ENCODE measurements at regions not wholly inside any gene's neighbourhood (a gene's known extent, or its start where the extent isn't known, plus 50 kb on each side); places are given as distances from the start of the nearest gene placed in this dataset.

DNA sequence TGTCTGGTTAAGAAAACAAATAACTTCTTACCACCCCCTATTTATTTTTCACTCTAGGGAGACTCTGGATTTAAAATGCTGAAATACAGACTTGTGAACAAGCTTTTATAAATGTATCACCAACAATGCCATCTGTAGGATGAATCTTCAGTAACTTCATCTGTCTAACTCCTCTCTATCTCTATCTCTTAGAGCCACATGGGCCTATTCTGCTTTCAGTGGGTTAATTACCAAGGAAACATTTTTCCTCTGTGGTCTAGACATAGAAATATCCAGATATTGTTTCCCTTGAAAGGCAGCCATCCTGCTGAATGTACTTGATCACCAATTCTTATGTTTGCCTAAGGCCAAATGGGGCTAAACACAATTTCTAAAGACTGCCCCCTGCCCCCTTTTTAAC is 167.6 kb upstream of the COL8A1 start:
- Histone ChIP-seq H3K4me3 (ENCODE audit: low read length in 2 of 2) (no peak overlapping the region), H3K27me3 (ENCODE audit: control insufficient read depth in 1 of 2, insufficient read depth in 2 of 2, low read length in 1 of 2) (no peaks in the 10 kb centered on the region), H3K9me3 (ENCODE audit: control insufficient read depth, low read length) (no peaks in the 10 kb centered on the region), H3K36me3 (ENCODE audit: control insufficient read depth in 1 of 2, insufficient read depth in 2 of 2, low read length in 1 of 2) (no peaks in the 10 kb centered on the region), H3K4me1 (ENCODE audit: control insufficient read depth in 1 of 2, insufficient read depth in 2 of 2, low read length in 2 of 2) (peaks cover 0 to 7% of the 10 kb centered on the region in 2 donors), H3K27ac (ENCODE audit: low read depth in 1 of 2, low read length in 2 of 2) (no peak overlapping the region)
- ATAC-seq (ENCODE audit: low FRiP score), result no peak
- DNase-seq, result no peak
- intact Hi-C loops (cut with DNase I), result no loop called here

DNA sequence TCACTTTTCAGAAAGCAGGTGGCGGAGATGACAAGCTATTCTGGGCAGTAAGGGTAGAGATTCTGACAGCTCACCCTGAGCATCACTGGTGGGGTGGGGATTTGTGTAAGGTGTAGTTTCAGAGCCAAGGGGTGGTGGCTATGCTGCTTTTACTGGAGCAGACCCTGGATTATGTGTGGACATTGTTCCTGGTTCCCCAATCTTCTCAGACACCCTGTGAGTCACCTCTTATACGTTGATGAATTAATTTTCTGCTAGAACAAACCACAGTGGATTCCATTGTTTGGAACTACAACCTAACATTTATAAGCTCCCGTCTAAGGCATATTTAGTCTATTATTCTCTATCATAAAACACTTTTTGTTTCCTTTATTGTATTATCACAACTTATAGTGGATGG is 169.5 kb upstream of the COL8A1 start:
- Histone ChIP-seq H3K4me1 (ENCODE audit: control insufficient read depth in 1 of 2, insufficient read depth in 2 of 2, low read length in 2 of 2) (peaks cover 0 to 7% of the 10 kb centered on the region in 2 donors), H3K27me3 (ENCODE audit: control insufficient read depth in 1 of 2, insufficient read depth in 2 of 2, low read length in 1 of 2) (no peaks in the 10 kb centered on the region), H3K27ac (ENCODE audit: low read depth in 1 of 2, low read length in 2 of 2) (peak overlapping the region in 1 of 2 donors; percentile 36), H3K36me3 (ENCODE audit: control insufficient read depth in 1 of 2, insufficient read depth in 2 of 2, low read length in 1 of 2) (no peaks in the 10 kb centered on the region), H3K9me3 (ENCODE audit: control insufficient read depth, low read length) (no peaks in the 10 kb centered on the region), H3K4me3 (ENCODE audit: low read length in 2 of 2) (no peak overlapping the region)
- DNase-seq, result no peak
- 80 to 84% methylated on average over 3 of the region's 3 CpGs for WGBS, 2 donors
- ATAC-seq (ENCODE audit: low FRiP score), result no peak
- intact Hi-C loops (cut with DNase I), result loop anchor here in 1 of 2 donors (5.0 kb wide), 1 partner anchor 42 kb away; no protein-coding TSS in a partner anchor

DNA sequence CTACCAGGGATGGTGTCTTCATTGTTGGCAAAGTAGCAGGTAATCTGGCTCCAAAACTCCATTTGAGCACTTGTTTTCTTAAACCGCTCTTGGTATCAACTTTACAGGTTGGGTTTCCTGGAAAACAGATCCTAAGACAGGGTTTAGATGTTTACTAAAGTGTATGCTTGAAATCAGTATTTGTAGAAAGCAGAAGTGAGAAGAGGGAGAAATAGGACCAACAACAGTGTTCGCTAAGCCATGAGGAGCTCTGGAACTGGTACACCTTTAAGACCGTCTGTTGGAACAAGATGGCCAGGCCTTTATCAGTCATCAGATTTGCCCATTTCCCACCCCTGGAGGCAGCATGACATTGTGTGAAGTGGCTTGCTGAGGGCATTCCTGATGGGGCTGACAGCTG is 171.0 kb upstream of the COL8A1 start:
- no peak for DNase-seq
- H3K4me1 ChIP-seq (ENCODE audit: control insufficient read depth in 1 of 2, insufficient read depth in 2 of 2, low read length in 2 of 2), result peaks cover 0 to 3% of the 10 kb centered on the region in 2 donors
- no peak for ATAC-seq (ENCODE audit: low FRiP score)
- WGBS, 2 donors, result 98 to 99% methylated on average over 3 of the region's 3 CpGs
- no peaks in the 10 kb centered on the region for H3K36me3 ChIP-seq (ENCODE audit: control insufficient read depth in 1 of 2, insufficient read depth in 2 of 2, low read length in 1 of 2)
- no peak overlapping the region for H3K4me3 ChIP-seq (ENCODE audit: low read length in 2 of 2)
- H3K9me3 ChIP-seq (ENCODE audit: control insufficient read depth, low read length), result no peaks in the 10 kb centered on the region
- intact Hi-C loops (cut with DNase I), result loop anchor here in 1 of 2 donors (5.0 kb wide), 1 partner anchor 40 kb away; no protein-coding TSS in a partner anchor
- no peaks in the 10 kb centered on the region for H3K27me3 ChIP-seq (ENCODE audit: control insufficient read depth in 1 of 2, insufficient read depth in 2 of 2, low read length in 1 of 2)
- no peak overlapping the region for H3K27ac ChIP-seq (ENCODE audit: low read depth in 1 of 2, low read length in 2 of 2)

DNA sequence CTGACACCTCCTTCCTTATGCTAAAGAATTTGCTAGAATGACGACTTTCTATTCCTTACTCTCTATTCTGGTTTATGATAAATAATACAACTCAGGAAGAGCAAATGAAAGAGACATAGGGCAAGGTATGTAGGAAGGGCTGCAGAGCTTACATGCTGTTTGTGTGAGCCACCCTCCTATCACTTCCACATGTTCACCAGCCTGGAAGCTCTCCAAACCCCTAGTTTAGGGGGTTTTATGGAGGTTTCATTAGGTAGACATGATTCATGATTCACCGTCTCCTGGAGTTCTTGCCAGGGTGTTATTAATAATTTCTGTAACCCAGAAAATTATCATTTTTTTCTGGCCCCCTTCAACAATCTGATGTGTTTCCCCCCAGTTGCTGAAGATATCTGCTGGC is 172.1 kb upstream of the COL8A1 start:
- Histone ChIP-seq H3K9me3 (ENCODE audit: control insufficient read depth, low read length) (no peaks in the 10 kb centered on the region), H3K4me3 (ENCODE audit: low read length in 2 of 2) (no peak overlapping the region), H3K4me1 (ENCODE audit: control insufficient read depth in 1 of 2, insufficient read depth in 2 of 2, low read length in 2 of 2) (no peaks in the 10 kb centered on the region), H3K36me3 (ENCODE audit: control insufficient read depth in 1 of 2, insufficient read depth in 2 of 2, low read length in 1 of 2) (no peaks in the 10 kb centered on the region), H3K27ac (ENCODE audit: low read depth in 1 of 2, low read length in 2 of 2) (no peak overlapping the region), H3K27me3 (ENCODE audit: control insufficient read depth in 1 of 2, insufficient read depth in 2 of 2, low read length in 1 of 2) (no peaks in the 10 kb centered on the region)
- intact Hi-C loops (cut with DNase I), result loop anchor here in 1 of 2 donors (5.0 kb wide), 1 partner anchor 39 kb away; no protein-coding TSS in a partner anchor
- ATAC-seq (ENCODE audit: low FRiP score), result no peak
- DNase-seq, result no peak
- WGBS, 2 donors, result 83 to 90% methylated on average over 2 of the region's 2 CpGs

DNA sequence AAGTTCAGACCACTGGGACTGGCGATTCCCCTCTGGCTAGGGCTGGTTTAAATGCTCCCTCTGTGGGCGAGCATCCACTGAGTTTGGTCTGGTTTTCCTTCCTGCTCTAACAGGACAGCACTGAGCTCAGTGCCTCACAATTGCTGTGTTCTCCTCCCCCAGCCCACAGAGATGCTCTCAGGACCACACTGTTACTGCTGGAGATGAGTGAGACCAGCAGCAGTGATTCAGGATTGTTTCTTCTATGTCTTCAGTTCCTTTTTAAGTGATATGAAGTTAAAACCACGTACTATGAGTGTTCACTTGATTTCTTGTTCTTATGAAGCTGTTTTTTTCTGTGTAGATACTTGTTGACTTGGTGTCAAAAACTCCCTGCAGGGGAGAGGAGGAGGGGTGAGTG is 180.4 kb upstream of the COL8A1 start:
- 87 to 90% methylated on average over 3 of the region's 3 CpGs for WGBS, 2 donors
- Histone ChIP-seq H3K9me3 (ENCODE audit: control insufficient read depth, low read length) (no peaks in the 10 kb centered on the region), H3K4me1 (ENCODE audit: control insufficient read depth in 1 of 2, insufficient read depth in 2 of 2, low read length in 2 of 2) (no peaks in the 10 kb centered on the region), H3K27me3 (ENCODE audit: control insufficient read depth in 1 of 2, insufficient read depth in 2 of 2, low read length in 1 of 2) (no peaks in the 10 kb centered on the region), H3K27ac (ENCODE audit: low read depth in 1 of 2, low read length in 2 of 2) (no peak overlapping the region), H3K4me3 (ENCODE audit: low read length in 2 of 2) (no peak overlapping the region), H3K36me3 (ENCODE audit: control insufficient read depth in 1 of 2, insufficient read depth in 2 of 2, low read length in 1 of 2) (no peaks in the 10 kb centered on the region)
- intact Hi-C loops (cut with DNase I), result no loop called here
- ATAC-seq (ENCODE audit: low FRiP score) (no peak), DNase-seq (no peak)

DNA sequence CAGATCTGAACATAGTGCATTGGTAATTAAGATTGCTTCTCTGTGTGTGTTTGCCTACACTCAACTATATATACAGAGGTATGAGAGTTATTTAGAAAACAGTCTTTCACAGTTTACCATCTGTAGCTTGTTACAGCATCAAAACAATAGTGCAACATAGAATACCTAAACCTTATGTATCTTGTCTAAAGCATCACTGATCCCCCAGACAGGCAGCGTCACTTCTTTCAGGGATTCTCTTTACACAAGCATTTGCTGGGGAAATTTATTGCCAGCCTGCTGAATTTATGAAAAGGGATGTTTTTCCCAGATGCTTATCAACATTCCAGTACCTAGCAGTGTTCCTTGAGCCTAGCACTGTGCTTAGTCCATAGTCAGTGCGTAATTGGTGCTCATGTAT is 195.8 kb upstream of the COL8A1 start:
- WGBS, 2 donors, result 99 to 100% methylated on average over 2 of the region's 2 CpGs
- peaks cover 2% of the 10 kb centered on the region for H3K9me3 ChIP-seq (ENCODE audit: control insufficient read depth, low read length)
- no peak overlapping the region for H3K27ac ChIP-seq (ENCODE audit: low read depth in 1 of 2, low read length in 2 of 2)
- no peaks in the 10 kb centered on the region for H3K4me1 ChIP-seq (ENCODE audit: control insufficient read depth in 1 of 2, insufficient read depth in 2 of 2, low read length in 2 of 2)
- no peak for DNase-seq
- intact Hi-C loops (cut with DNase I), result no loop called here
- no peaks in the 10 kb centered on the region for H3K36me3 ChIP-seq (ENCODE audit: control insufficient read depth in 1 of 2, insufficient read depth in 2 of 2, low read length in 1 of 2)
- no peak overlapping the region for H3K4me3 ChIP-seq (ENCODE audit: low read length in 2 of 2)
- no peaks in the 10 kb centered on the region for H3K27me3 ChIP-seq (ENCODE audit: control insufficient read depth in 1 of 2, insufficient read depth in 2 of 2, low read length in 1 of 2)
- ATAC-seq (ENCODE audit: low FRiP score), result no peak

DNA sequence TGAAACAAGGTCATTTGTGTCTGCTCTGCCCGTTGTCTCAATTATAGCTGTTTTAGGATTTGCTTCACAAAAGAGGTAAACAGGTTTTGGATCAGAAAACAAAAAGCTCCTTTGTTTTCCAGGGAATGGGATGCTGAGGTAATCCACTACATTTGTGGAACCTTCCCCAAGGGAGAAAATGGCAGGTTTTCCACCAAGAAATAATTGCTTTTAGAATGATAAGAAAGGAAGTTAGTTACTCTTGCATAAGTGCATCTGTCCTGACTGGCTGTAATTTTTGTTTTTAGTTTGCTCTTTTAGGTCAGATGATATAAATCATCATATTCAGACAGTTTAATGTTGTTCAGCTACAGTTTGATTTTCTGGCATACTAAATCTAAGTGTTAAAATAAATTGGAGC is 198.5 kb upstream of the COL8A1 start:
- no peak for ATAC-seq (ENCODE audit: low FRiP score)
- intact Hi-C loops (cut with DNase I), result no loop called here
- WGBS, 2 donors, result 47 to 48% methylated on average over 1 of the region's 1 CpG

DNA sequence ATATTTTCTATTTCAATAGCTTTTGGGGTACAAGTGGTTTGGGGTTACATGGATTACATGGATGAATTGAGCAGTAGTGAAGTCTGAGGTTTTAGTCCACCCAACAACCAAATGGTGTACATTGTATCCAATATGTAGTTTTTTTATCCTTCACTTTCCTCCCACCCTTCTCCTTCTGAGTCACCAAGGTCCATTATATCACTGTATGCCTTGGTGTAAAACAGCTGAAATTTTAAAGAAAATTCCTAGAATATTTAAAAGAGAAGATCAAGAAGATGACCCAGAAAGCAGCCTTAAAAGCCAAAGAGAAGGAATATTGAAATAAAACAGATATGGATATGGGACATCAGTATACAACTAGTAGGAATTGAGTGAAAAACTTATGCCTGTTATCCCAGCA is 204.2 kb upstream of the COL8A1 start:
- H3K4me3 ChIP-seq (ENCODE audit: low read length in 2 of 2), result no peak overlapping the region

More for the DNA sequence above, 198.5 kb upstream of the COL8A1 start:
- H3K9me3 ChIP-seq (ENCODE audit: control insufficient read depth, low read length), result peaks cover 1% of the 10 kb centered on the region
- no peak overlapping the region for H3K4me3 ChIP-seq (ENCODE audit: low read length in 2 of 2)
- H3K27me3 ChIP-seq (ENCODE audit: control insufficient read depth in 1 of 2, insufficient read depth in 2 of 2, low read length in 1 of 2), result no peaks in the 10 kb centered on the region
- H3K27ac ChIP-seq (ENCODE audit: low read depth in 1 of 2, low read length in 2 of 2), result no peak overlapping the region
- no peak for DNase-seq
- no peaks in the 10 kb centered on the region for H3K4me1 ChIP-seq (ENCODE audit: control insufficient read depth in 1 of 2, insufficient read depth in 2 of 2, low read length in 2 of 2)
- no peaks in the 10 kb centered on the region for H3K36me3 ChIP-seq (ENCODE audit: control insufficient read depth in 1 of 2, insufficient read depth in 2 of 2, low read length in 1 of 2)

DNA sequence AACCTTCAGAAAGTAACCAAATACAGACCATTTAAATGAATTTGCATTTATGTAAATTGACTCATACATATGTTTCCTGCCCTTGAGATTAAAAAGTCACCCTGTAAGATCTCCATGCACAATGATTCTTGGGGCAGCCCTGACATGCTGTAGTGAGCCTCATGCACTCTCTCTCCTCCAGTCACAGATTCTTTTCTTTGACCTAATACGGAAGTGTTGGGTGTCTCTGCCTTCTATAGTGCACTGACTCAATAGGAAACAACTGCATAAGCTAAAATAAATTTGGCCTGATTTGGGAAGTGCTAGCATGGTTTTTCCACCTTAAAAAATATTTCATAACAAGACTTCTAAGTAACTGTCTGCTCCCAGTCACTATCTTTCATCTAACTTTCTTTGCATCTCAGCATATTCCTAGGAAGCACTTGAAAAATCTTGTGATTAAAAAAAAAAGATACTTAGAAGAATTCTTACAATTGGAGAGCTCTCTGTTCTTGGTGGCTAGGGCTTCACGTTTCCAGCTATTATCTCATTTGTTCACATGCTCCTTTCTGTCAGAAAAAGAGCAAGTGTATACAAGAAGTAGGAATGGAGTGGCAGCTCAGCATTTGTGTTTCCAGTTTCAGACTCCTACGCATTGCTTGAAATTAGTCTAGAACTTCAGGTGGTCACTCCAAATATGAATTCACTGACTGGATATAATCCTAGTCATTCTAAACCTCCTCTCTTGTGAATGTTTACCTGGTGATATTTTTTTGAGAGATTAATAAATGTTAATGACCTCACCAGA is 207.9 kb upstream of the COL8A1 start:
- Histone ChIP-seq H3K27ac (ENCODE audit: low read depth in 1 of 2, low read length in 2 of 2) (peak overlapping the region in 1 of 2 donors; percentile 67), H3K9me3 (ENCODE audit: control insufficient read depth, low read length) (no peaks in the 10 kb centered on the region), H3K36me3 (ENCODE audit: control insufficient read depth in 1 of 2, insufficient read depth in 2 of 2, low read length in 1 of 2) (no peaks in the 10 kb centered on the region), H3K4me3 (ENCODE audit: low read length in 2 of 2) (no peak overlapping the region), H3K27me3 (ENCODE audit: control insufficient read depth in 1 of 2, insufficient read depth in 2 of 2, low read length in 1 of 2) (no peaks in the 10 kb centered on the region), H3K4me1 (ENCODE audit: control insufficient read depth in 1 of 2, insufficient read depth in 2 of 2, low read length in 2 of 2) (peaks cover 0 to 3% of the 10 kb centered on the region in 2 donors)
- DNase-seq (no peak), ATAC-seq (ENCODE audit: low FRiP score) (peak; percentile 71)
- 31 to 40% methylated on average over 3 of the region's 3 CpGs for WGBS, 2 donors
- intact Hi-C loops (cut with DNase I), result no loop called here

More for the DNA sequence above, 204.2 kb upstream of the COL8A1 start:
- Histone ChIP-seq H3K9me3 (ENCODE audit: control insufficient read depth, low read length) (peaks cover 1% of the 10 kb centered on the region), H3K4me1 (ENCODE audit: control insufficient read depth in 1 of 2, insufficient read depth in 2 of 2, low read length in 2 of 2) (peaks cover 0 to 3% of the 10 kb centered on the region in 2 donors), H3K27ac (ENCODE audit: low read depth in 1 of 2, low read length in 2 of 2) (no peak overlapping the region), H3K27me3 (ENCODE audit: control insufficient read depth in 1 of 2, insufficient read depth in 2 of 2, low read length in 1 of 2) (no peaks in the 10 kb centered on the region), H3K36me3 (ENCODE audit: control insufficient read depth in 1 of 2, insufficient read depth in 2 of 2, low read length in 1 of 2) (no peaks in the 10 kb centered on the region)
- intact Hi-C loops (cut with DNase I), result no loop called here
- no peak for ATAC-seq (ENCODE audit: low FRiP score)
- no peak for DNase-seq
